Kidney epithelial cell (primary cell): ENCODE measurements at regions not wholly inside any gene's neighbourhood (a gene's known extent, or its start where the extent isn't known, plus 50 kb on each side); places are given as distances from the start of the nearest gene placed in this dataset.

ENCODE experiments used
- DNase-seq: peaks from one replicate; pipeline ENCODE4 v3.0.0-alpha.2; 2010; ENCODE audit warnings: low read depth
- H3K27me3 ChIP-seq: 2 replicates; pipeline ENCODE4 v1.6.0; 2011; ENCODE audit warnings: low read length; ENCODE audit not compliant: control insufficient read depth, insufficient read depth
- H3K36me3 ChIP-seq: 2 replicates; pipeline ENCODE4 v1.5.1; 2011; ENCODE audit warnings: low read length; ENCODE audit not compliant: control insufficient read depth, insufficient read depth
- H3K4me3 ChIP-seq: 2 replicates; pipeline ENCODE4 v1.5.1; 2011; ENCODE audit warnings: low read depth, mild to moderate bottlenecking, control low read depth, low read length
- TF ChIP-seq, protein P1 (sequence below): IDR thresholded peaks from 2 replicates; pipeline ENCODE4 v1.5.1; 2011; ENCODE audit warnings: mild to moderate bottlenecking, moderate library complexity, low read length, control low read depth, inconsistent platforms; ENCODE audit not compliant: insufficient read depth, poor library complexity, severe bottlenecking

DNA sequence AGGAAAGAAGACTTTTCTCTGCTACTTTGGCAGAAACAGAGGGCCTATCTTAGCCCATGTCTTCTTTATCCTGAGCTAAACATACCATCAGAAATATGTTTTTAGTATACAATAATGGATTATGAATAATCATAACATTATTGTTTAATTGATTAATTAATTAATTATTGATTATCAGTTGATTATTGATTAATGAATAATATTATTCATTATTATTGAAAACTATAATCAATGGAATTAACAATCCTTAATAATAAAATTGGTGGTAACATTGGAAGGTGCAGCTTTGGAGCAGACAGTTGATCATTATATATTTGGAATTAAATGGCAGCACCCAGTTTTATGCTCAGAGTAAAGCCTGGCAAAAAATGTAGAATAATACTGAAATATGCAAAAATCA is 655.9 kb upstream of the ARGLU1 start:
- Histone ChIP-seq H3K36me3 (no peaks in the 10 kb centered on the region), H3K27me3 (no peaks in the 10 kb centered on the region)
- TF ChIP-seq, protein P1, sequence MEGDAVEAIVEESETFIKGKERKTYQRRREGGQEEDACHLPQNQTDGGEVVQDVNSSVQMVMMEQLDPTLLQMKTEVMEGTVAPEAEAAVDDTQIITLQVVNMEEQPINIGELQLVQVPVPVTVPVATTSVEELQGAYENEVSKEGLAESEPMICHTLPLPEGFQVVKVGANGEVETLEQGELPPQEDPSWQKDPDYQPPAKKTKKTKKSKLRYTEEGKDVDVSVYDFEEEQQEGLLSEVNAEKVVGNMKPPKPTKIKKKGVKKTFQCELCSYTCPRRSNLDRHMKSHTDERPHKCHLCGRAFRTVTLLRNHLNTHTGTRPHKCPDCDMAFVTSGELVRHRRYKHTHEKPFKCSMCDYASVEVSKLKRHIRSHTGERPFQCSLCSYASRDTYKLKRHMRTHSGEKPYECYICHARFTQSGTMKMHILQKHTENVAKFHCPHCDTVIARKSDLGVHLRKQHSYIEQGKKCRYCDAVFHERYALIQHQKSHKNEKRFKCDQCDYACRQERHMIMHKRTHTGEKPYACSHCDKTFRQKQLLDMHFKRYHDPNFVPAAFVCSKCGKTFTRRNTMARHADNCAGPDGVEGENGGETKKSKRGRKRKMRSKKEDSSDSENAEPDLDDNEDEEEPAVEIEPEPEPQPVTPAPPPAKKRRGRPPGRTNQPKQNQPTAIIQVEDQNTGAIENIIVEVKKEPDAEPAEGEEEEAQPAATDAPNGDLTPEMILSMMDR, result no peak

DNA sequence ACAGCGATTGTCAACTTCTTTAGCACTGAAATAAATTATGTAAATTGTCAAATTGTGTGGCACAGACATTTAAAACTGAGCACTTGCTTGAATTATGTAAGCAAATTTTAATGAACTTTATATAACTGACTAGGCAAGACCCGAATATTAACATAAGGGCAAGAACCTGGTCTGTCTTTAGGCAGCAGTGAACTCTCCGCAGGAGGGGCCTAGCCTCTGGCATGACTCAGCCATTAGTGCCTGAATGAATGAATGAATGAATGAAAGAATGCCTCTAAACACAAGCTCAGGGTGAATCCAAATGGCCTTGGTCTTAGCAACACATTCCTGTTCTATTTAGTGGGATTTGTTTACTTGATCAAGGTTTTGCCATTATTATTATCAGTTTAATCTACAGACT is 654.7 kb upstream of the ARGLU1 start:
- Histone ChIP-seq H3K36me3 (no peaks in the 10 kb centered on the region), H3K4me3 (no peak overlapping the region), H3K27me3 (no peaks in the 10 kb centered on the region)
- DNase-seq, result no peak
- TF ChIP-seq, protein P1, result no peak

More for the DNA sequence above, 655.9 kb upstream of the ARGLU1 start:
- no peak for DNase-seq
- no peak overlapping the region for H3K4me3 ChIP-seq

DNA sequence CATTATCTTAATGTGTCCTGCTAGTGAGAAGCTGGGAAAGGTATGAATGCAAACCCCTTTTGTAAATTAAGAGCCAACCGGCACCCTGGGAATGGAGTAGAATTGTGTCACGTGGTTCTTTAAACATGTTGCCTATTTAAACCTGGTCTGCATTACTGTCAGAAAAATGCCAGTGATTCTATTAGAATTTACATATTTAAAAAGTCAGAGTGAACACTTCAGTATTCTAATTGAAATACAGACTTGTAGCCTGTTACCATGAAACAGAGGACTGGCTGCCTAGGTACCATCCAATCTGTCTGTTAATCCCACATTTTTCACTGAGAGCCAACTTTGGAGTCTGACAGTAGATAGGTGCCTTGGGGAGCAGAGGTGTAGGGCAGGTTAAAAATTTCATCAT is 652.3 kb upstream of the ARGLU1 start:
- H3K4me3 ChIP-seq, result no peak overlapping the region
- TF ChIP-seq, protein P1, result no peak
- no peak for DNase-seq

DNA sequence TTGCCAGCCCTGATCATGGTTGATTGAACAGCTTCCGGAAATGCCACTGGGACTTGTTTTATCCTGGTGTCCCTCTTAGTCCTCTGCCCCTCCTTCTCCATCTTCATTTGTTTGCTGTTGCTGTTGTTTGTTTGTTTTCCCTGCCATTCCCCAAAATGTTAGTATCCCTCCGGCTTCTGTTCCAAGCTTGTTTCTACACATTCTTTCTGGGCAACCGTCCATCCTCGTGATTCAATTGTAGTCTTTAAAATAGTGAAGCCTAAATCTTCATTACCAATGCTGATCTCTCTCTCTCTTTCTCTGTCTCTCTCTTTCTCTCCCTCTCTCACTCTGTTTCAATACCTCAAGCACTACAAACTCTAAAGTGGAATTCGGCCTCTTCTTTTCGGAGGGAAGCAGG is 649.3 kb upstream of the ARGLU1 start:
- H3K4me3 ChIP-seq, result no peak overlapping the region
- no peak for DNase-seq
- TF ChIP-seq, protein P1, result no peak

More for the DNA sequence above, 652.3 kb upstream of the ARGLU1 start:
- no peaks in the 10 kb centered on the region for H3K36me3 ChIP-seq
- no peaks in the 10 kb centered on the region for H3K27me3 ChIP-seq

DNA sequence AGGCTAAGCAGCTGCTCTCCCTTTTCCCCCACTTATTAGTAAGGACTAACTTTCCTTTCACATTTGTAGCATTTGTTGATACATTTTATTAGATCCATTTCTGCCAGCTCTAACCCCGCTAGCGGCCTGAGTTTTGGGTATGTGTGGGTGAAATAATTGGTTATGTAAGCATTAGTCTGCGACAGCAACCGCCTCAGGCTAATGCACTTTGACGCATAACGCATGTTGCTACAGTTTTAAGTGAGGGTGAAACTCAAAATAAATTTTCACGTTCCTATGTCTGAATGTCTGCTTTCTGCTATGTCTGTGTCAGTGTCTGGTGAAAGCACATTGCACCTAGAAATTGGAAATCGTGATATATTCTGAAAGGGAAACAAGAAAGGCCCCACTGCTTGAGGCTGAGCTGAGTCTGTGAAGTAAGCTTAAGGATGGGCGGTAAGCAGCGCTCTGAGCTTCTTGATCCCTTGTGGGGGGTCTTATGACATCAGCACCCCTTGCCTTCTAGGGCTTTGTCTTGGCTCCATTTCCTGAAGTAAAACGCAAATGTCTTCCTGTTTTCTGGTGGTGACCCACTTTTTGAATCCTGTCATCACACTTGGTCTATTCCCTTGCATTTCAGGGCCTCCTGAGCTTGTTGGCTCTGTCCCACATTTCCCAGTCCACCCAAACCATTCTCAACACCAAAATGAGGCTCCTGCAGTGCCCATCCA is 648.3 kb upstream of the ARGLU1 start:
- DNase-seq, result no peak
- TF ChIP-seq, protein P1, result no peak
- no peak overlapping the region for H3K4me3 ChIP-seq

More for the DNA sequence above, 649.3 kb upstream of the ARGLU1 start:
- Histone ChIP-seq H3K27me3 (no peaks in the 10 kb centered on the region), H3K36me3 (no peaks in the 10 kb centered on the region)

DNA sequence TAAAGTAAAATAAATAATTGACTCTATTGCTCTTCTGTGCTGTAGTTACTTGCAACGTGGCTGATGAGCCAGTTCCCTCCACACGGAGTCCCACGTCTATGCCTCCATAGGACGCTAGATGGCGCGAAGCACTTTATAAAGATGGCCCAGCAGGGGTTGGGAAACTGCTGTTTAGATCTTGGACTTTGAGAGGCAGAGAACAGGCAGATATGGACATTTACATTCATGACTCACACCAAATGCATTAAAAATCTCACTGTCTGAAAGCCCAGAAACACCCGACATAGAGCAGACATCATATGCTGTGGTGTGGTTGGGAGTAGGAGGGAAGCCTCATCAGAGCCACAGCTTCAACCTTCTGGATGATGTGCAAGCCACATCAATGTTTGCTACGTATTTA is 643.1 kb upstream of the ARGLU1 start:
- no peaks in the 10 kb centered on the region for H3K36me3 ChIP-seq

More for the DNA sequence above, 648.3 kb upstream of the ARGLU1 start:
- no peaks in the 10 kb centered on the region for H3K36me3 ChIP-seq
- no peaks in the 10 kb centered on the region for H3K27me3 ChIP-seq

More for the DNA sequence above, 643.1 kb upstream of the ARGLU1 start:
- Histone ChIP-seq H3K4me3 (no peak overlapping the region), H3K27me3 (no peaks in the 10 kb centered on the region)
- peak; percentile 35 for DNase-seq
- TF ChIP-seq, protein P1, result peak; percentile 94
